Central memory CD8-positive, alpha-beta T cell (primary cell): ENCODE measurements at regions not wholly inside any gene's neighbourhood (a gene's known extent, or its start where the extent isn't known, plus 50 kb on each side); places are given as distances from the start of the nearest gene placed in this dataset.

Experiments
- ATAC-seq: fragments of 150-1000 bp; cut with Tn5 transposase; replicated peaks from 2 replicates; pipeline ENCODE4 v1.10.0; 2022; ENCODE audit warnings: mild to moderate bottlenecking, moderate FRiP score, moderate number of reproducible peaks; ENCODE audit not compliant: poor library complexity, severe bottlenecking; ENCODE audit errors: extremely low read depth
- DNase-seq, 2 donors: peaks; one replicate each; pipeline ENCODE4 v3.0.0; 2021; ENCODE audit warnings: low spot score in 2 of 2
- H3K27ac Mint-ChIP-seq: one replicate; pipeline ENCODE4 v1.8.0; 2022; ENCODE audit warnings: low read depth, mild to moderate bottlenecking, moderate library complexity, mixed read lengths
- H3K27me3 Mint-ChIP-seq: one replicate; pipeline ENCODE4 v1.8.0; 2022; ENCODE audit warnings: mixed read lengths
- H3K36me3 Mint-ChIP-seq: one replicate; pipeline ENCODE4 v1.8.0; 2022; ENCODE audit warnings: mild to moderate bottlenecking, moderate library complexity, mixed read lengths; ENCODE audit not compliant: insufficient read depth
- H3K4me1 Mint-ChIP-seq: one replicate; pipeline ENCODE4 v1.8.0; 2022; ENCODE audit warnings: mixed read lengths
- H3K4me3 Mint-ChIP-seq: one replicate; pipeline ENCODE4 v1.8.0; 2022; ENCODE audit warnings: mild to moderate bottlenecking, moderate library complexity, mixed read lengths
- H3K9me3 Mint-ChIP-seq: one replicate; pipeline ENCODE4 v1.8.0; 2022; ENCODE audit warnings: mixed read lengths

- Mint-ChIP-seq H3K4me1 (peaks cover 5% of the 10 kb centered on the region), H3K9me3 (no peaks in the 10 kb centered on the region), H3K27me3 (peaks cover 85% of the 10 kb centered on the region), H3K36me3 (no peaks in the 10 kb centered on the region), H3K27ac (no peak overlapping the region), H3K4me3 (no peak overlapping the region)
- ATAC-seq (no peak), DNase-seq (no peak)
These were observed 151.0 kb downstream of the C5orf15 start for GRCh38 chr5:133817456-133817855.

- Mint-ChIP-seq H3K27me3 (peaks cover 85% of the 10 kb centered on the region), H3K36me3 (no peaks in the 10 kb centered on the region), H3K9me3 (no peaks in the 10 kb centered on the region), H3K4me1 (peaks cover 5% of the 10 kb centered on the region), H3K27ac (no peak overlapping the region), H3K4me3 (no peak overlapping the region)
- DNase-seq = no peak
- ATAC-seq = no peak
These were observed 151.6 kb downstream of the C5orf15 start for GRCh38 chr5:133816791-133817190.

DNA sequence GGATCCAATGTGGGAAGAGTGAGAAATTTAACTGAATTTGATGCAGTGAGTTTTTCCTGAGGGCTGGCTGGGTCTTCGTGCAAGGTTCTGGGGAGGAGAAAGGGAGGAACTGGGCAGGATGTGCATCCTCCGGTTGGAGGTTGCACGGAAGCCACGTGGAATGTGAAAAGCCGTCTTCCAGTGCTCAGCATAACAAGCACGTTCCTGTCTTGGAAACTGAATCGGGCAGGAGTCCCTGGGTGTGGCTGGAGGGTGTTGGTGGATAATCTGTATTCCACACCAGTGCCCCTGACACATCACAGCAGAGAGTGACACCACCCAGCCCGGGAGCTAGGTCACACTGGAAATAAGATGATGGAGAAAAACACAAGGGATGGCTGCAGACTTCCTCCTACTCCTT lies 154.3 kb downstream of the C5orf15 start:
- no peak for ATAC-seq
- Mint-ChIP-seq H3K4me1 (no peaks in the 10 kb centered on the region), H3K4me3 (no peak overlapping the region), H3K27ac (no peak overlapping the region), H3K36me3 (peaks cover 2% of the 10 kb centered on the region), H3K9me3 (no peaks in the 10 kb centered on the region), H3K27me3 (peaks cover 68% of the 10 kb centered on the region)
- no peak for DNase-seq

DNA sequence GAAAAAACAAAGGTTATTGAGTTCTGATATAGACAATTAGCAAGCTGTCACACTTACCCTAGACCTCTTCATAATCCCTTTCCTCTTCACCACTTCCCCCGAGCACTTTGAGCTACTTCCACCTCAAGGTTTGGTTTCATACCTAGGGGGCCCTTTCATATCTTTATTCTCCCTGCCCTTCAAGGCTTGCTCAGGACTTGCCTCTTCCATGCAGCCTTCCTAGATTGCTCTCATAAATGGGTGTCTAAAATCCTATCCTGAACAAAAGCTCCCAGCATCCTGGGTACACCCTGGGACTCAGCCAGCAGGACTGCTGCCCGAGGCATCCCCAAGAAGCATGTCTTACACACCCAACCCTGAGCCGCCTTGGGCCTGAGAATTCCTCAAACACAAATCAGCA lies 157.3 kb downstream of the C5orf15 start:
- Mint-ChIP-seq H3K9me3 (no peaks in the 10 kb centered on the region), H3K4me1 (no peaks in the 10 kb centered on the region), H3K27me3 (peaks cover 56% of the 10 kb centered on the region), H3K27ac (no peak overlapping the region), H3K36me3 (peaks cover 2% of the 10 kb centered on the region), H3K4me3 (no peak overlapping the region)
- no peak for DNase-seq
- ATAC-seq = no peak

GRCh38 chr5:133809801-133810200 lies 158.6 kb downstream of the C5orf15 start:
- no peaks in the 10 kb centered on the region for H3K4me1 Mint-ChIP-seq
- H3K4me3 Mint-ChIP-seq = no peak overlapping the region
- peaks cover 61% of the 10 kb centered on the region for H3K27me3 Mint-ChIP-seq
- H3K36me3 Mint-ChIP-seq = peaks cover 2% of the 10 kb centered on the region
- DNase-seq (no peak), ATAC-seq (no peak)
- H3K27ac Mint-ChIP-seq = no peak overlapping the region
- no peaks in the 10 kb centered on the region for H3K9me3 Mint-ChIP-seq

DNA sequence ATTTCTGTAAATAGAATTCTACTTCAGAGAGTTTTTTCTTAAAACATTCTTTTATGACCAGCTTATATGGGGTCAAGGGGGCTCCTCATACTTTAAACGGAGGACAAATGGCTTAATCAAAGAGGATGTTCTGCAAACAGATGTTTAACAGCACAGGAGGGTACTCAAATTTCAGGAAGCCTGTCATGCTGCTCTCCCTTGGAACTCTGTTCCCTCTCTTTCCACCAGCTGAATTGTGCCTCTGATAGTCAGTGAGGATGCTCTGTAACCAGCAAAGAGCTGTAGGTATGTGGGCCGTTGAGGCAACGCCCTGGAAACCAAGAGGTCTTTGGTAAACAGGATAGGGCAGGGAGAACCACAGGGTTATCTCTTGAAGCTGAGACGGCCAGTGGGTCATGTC lies 161.1 kb downstream of the C5orf15 start:
- DNase-seq = no peak
- H3K4me1 Mint-ChIP-seq = no peaks in the 10 kb centered on the region
- no peak overlapping the region for H3K27ac Mint-ChIP-seq
- no peak overlapping the region for H3K4me3 Mint-ChIP-seq
- ATAC-seq = no peak
- H3K27me3 Mint-ChIP-seq = peaks cover 63% of the 10 kb centered on the region
- peaks cover 2% of the 10 kb centered on the region for H3K36me3 Mint-ChIP-seq
- no peaks in the 10 kb centered on the region for H3K9me3 Mint-ChIP-seq

- no peaks in the 10 kb centered on the region for H3K9me3 Mint-ChIP-seq
These were observed 161.6 kb downstream of the C5orf15 start for GRCh38 chr5:133806847-133807246.

GRCh38 chr5:133801955-133802751 lies 166.3 kb downstream of the C5orf15 start:
- ATAC-seq (no peak), DNase-seq (no peak)
- peaks cover 66% of the 10 kb centered on the region for H3K27me3 Mint-ChIP-seq
- no peaks in the 10 kb centered on the region for H3K36me3 Mint-ChIP-seq
- H3K4me1 Mint-ChIP-seq = no peaks in the 10 kb centered on the region
- H3K27ac Mint-ChIP-seq = no peak overlapping the region
- H3K4me3 Mint-ChIP-seq = no peak overlapping the region
- no peaks in the 10 kb centered on the region for H3K9me3 Mint-ChIP-seq

More at GRCh38 chr5:133806847-133807246, 161.6 kb downstream of the C5orf15 start:
- Mint-ChIP-seq H3K27me3 (peaks cover 63% of the 10 kb centered on the region), H3K4me3 (no peak overlapping the region), H3K4me1 (no peaks in the 10 kb centered on the region), H3K27ac (no peak overlapping the region), H3K36me3 (peaks cover 2% of the 10 kb centered on the region)
- DNase-seq (no peak), ATAC-seq (no peak)

GRCh38 chr5:133801431-133801830 lies 167.0 kb downstream of the C5orf15 start:
- ATAC-seq (no peak), DNase-seq (no peak)
- Mint-ChIP-seq H3K27ac (no peak overlapping the region), H3K4me3 (no peak overlapping the region), H3K36me3 (no peaks in the 10 kb centered on the region), H3K9me3 (no peaks in the 10 kb centered on the region), H3K4me1 (no peaks in the 10 kb centered on the region), H3K27me3 (peaks cover 73% of the 10 kb centered on the region)

GRCh38 chr5:133799571-133800237 lies 168.7 kb downstream of the C5orf15 start:
- no peak for ATAC-seq
- no peaks in the 10 kb centered on the region for H3K4me1 Mint-ChIP-seq
- no peak for DNase-seq
- H3K27ac Mint-ChIP-seq = no peak overlapping the region
- no peaks in the 10 kb centered on the region for H3K36me3 Mint-ChIP-seq
- H3K9me3 Mint-ChIP-seq = no peaks in the 10 kb centered on the region
- no peak overlapping the region for H3K4me3 Mint-ChIP-seq
- H3K27me3 Mint-ChIP-seq = peaks cover 65% of the 10 kb centered on the region

GRCh38 chr5:133797167-133797566 lies 171.3 kb downstream of the C5orf15 start:
- H3K4me3 Mint-ChIP-seq = no peak overlapping the region
- no peaks in the 10 kb centered on the region for H3K4me1 Mint-ChIP-seq
- H3K36me3 Mint-ChIP-seq = no peaks in the 10 kb centered on the region
- ATAC-seq (no peak), DNase-seq (no peak)
- H3K27ac Mint-ChIP-seq = no peak overlapping the region
- H3K9me3 Mint-ChIP-seq = no peaks in the 10 kb centered on the region
- peaks cover 41% of the 10 kb centered on the region for H3K27me3 Mint-ChIP-seq

- ATAC-seq = no peak
- Mint-ChIP-seq H3K9me3 (no peaks in the 10 kb centered on the region), H3K27me3 (peaks cover 40% of the 10 kb centered on the region), H3K27ac (no peak overlapping the region), H3K4me3 (no peak overlapping the region), H3K36me3 (no peaks in the 10 kb centered on the region), H3K4me1 (no peaks in the 10 kb centered on the region)
- DNase-seq = no peak
These were observed 172.2 kb downstream of the C5orf15 start for GRCh38 chr5:133796186-133796585.

- H3K27me3 Mint-ChIP-seq = peaks cover 36% of the 10 kb centered on the region
- no peak overlapping the region for H3K4me3 Mint-ChIP-seq
- no peak for DNase-seq
- no peaks in the 10 kb centered on the region for H3K36me3 Mint-ChIP-seq
- H3K27ac Mint-ChIP-seq = no peak overlapping the region
- H3K9me3 Mint-ChIP-seq = no peaks in the 10 kb centered on the region
- no peak for ATAC-seq
- no peaks in the 10 kb centered on the region for H3K4me1 Mint-ChIP-seq
These were observed 173.5 kb downstream of the C5orf15 start for GRCh38 chr5:133794771-133795415.
